ENCODE measurements at regions not wholly inside any gene's neighbourhood (a gene's known extent, or its start where the extent isn't known, plus 50 kb on each side); places are given as distances from the start of the nearest gene placed in this dataset.

GRCh38 chr4:41832961-41833360 is 84.4 kb upstream of the PHOX2B start:
- Histone ChIP-seq H2BK20ac (ENCODE audit: low read depth, low read length) (no peak overlapping the region), H2BK5ac (ENCODE audit: low read depth, low read length, poor library complexity, severe bottlenecking) (no peak overlapping the region), H3K14ac (replicated peaks; ENCODE audit: low read depth, low read length) (no peak overlapping the region), H3K9ac (ENCODE audit: low read depth, low read length) (no peak overlapping the region), H4K5ac (ENCODE audit: low read depth, low read length) (no peak overlapping the region), H3K36me3 (ENCODE audit: control insufficient read depth, insufficient read depth, low read length) (no peaks in the 10 kb centered on the region), H3K27me3 (ENCODE audit: control insufficient read depth, insufficient read depth, low read length) (no peaks in the 10 kb centered on the region), H3K4me2 (ENCODE audit: low read depth, low read length) (no peak overlapping the region), H3K4me3 (ENCODE audit: insufficient read depth, low read depth, low read length) (no peak overlapping the region), H2AFZ (replicated peaks; ENCODE audit: low read length, poor library complexity) (no peak overlapping the region), H3K4me1 (ENCODE audit: control insufficient read depth, insufficient read depth, low read length) (no peaks in the 10 kb centered on the region), H4K91ac (ENCODE audit: insufficient read depth, low read depth, low read length) (no peak overlapping the region), H4K8ac (ENCODE audit: low read depth in 2 of 2, low read length in 2 of 2) (no peak overlapping the region), H2AK5ac (ENCODE audit: low read depth, low read length) (no peak overlapping the region), H2BK15ac (ENCODE audit: low read depth, low read length) (no peak overlapping the region), H2BK120ac (ENCODE audit: low read depth, low read length) (no peak overlapping the region), H3K79me1 (ENCODE audit: low read depth in 1 of 2, low read length in 2 of 2) (no peaks in the 10 kb centered on the region), H3K4ac (ENCODE audit: low read depth, low read length) (no peak overlapping the region), H2AK9ac (replicated peaks; ENCODE audit: low read depth, low read length, poor library complexity) (no peak overlapping the region), H3K56ac (ENCODE audit: extremely low read depth, insufficient read depth, low read length) (no peak overlapping the region), H3K9me1 (ENCODE audit: insufficient read depth, low read length) (no peaks in the 10 kb centered on the region), H3K9me3 (ENCODE audit: control insufficient read depth, insufficient read depth, low read length) (no peaks in the 10 kb centered on the region), H3K18ac (ENCODE audit: low read depth, low read length) (no peak overlapping the region), H4K20me1 (ENCODE audit: insufficient read depth, low read length) (no peaks in the 10 kb centered on the region), H3K23ac (ENCODE audit: low read depth, low read length) (no peak overlapping the region), H3K27ac (ENCODE audit: insufficient read depth, low read length) (no peak overlapping the region)
- DNase-seq = no peak
- BruUV-seq (replicated peaks) = no TSS peak
- ChIA-PET CTCF (no interaction called here), POLR2A (ENCODE audit: unreplicated experiment) (no interaction called here)
- intact Hi-C loops (cut with micrococcal nuclease) (no loop called here), dilution Hi-C loops (cut with HindIII; ENCODE audit: low sequenced_read_pairs, unreplicated experiment) (no loop called here), in situ Hi-C loops (cut with MboI; ENCODE audit: low sequenced_read_pairs) (no loop called here)
- no peak for ATAC-seq (ENCODE audit: low read depth)
- no CpG with 5 or more reads among the region's 1 CpG for WGBS, 2 experiments (ENCODE audit: extremely low coverage in 2 of 2, insufficient read length in 1 of 2)
- no peak for TF ChIP-seq RAD21 (IDR thresholded peaks at IDR 0.05; ENCODE audit: low read length)
